Right lobe of liver (tissue), 6 donors: ENCODE measurements at regions not wholly inside any gene's neighbourhood (a gene's known extent, or its start where the extent isn't known, plus 50 kb on each side); places are given as distances from the start of the nearest gene placed in this dataset.
"Not testable (repeated sequence)": the region's sequence is repeated elsewhere in the genome, so short reads cannot be mapped to it uniquely, and the experiment has no call there.

Source experiments
- ATAC-seq, 4 donors: fragments of 200-7000 bp; cut with Tn5 transposase; one replicate each; pipeline ENCODE4 v1.9.1; 2020; ENCODE audit warnings: mild to moderate bottlenecking in 4 of 4, moderate library complexity in 4 of 4
- DNase-seq, 3 donors: peaks; one replicate each; pipeline ENCODE4 v3.0.0-alpha.2; 2020
- H3K27ac ChIP-seq, 3 donors: fragments of 200-600 bp; one replicate each; pipeline ENCODE4 v1.8.0; 2022
- H3K27me3 ChIP-seq, 2 donors: fragments of 200-600 bp; one replicate each; pipeline ENCODE4 v1.8.0; 2022
- H3K36me3 ChIP-seq, 4 donors: fragments of 200-600 bp; sonication (generic) in 1 of 4; one replicate each; pipeline versions ENCODE4 v1.5.1 to v1.8.0; 2017 to 2022; ENCODE audit warnings: control low read depth in 1 of 4
- H3K4me1 ChIP-seq, 4 donors: fragments of 200-600 bp; sonication (generic) in 1 of 4; one replicate each; pipeline versions ENCODE4 v1.5.1 to v1.8.0; 2017 to 2022; ENCODE audit warnings: control low read depth in 1 of 4
- H3K4me3 ChIP-seq, 3 donors: fragments of 200-600 bp; one replicate each; pipeline ENCODE4 v1.8.0; 2022
- H3K9me3 ChIP-seq, 4 donors: fragments of 200-600 bp; sonication (generic) in 1 of 4; one replicate each; pipeline versions ENCODE4 v1.5.1 to v1.8.0; 2017 to 2022; ENCODE audit warnings: control low read depth in 1 of 4
- CTCF ChIP-seq, 4 donors: fragments of 200-600 bp in 3 of 4; fragments of 450-650 bp in 1 of 4; IDR thresholded peaks; one replicate each; pipeline versions ENCODE4 v1.5.1 to v1.8.0; 2016 to 2022; ENCODE audit warnings: antibody characterized with exemption in 4 of 4, mild to moderate bottlenecking in 2 of 4
- POLR2A ChIP-seq: fragments of 450-650 bp; IDR thresholded peaks from one replicate; pipeline ENCODE4 v1.6.1; 2017; ENCODE audit warnings: antibody characterized with exemption, mild to moderate bottlenecking
- WGBS: methylation state at CpG from one replicate; pipeline ENCODE4 v1.1.6; 2018; ENCODE audit warnings: low coverage, low lambda C conversion rate; ENCODE audit not compliant: insufficient coverage; ENCODE audit errors: missing lambda C conversion rate; 5-methylcytosine and 5-hydroxymethylcytosine counted together
- intact Hi-C, 2 donors: fragments of 100-400 bp; cut with DNase I; formaldehyde crosslinking; loops; one replicate each; pipeline versions ENCODE4 v1.11.2 to v1.14.1; 2022
- donor health status: DM: no; HTN: yes; CAD: no.
- donor health status: DM: no; HTN: no; CAD: no.
- donor health status: DM: no; HTN: no; CAD: no.
- donor health status: DM: no; HTN: yes; CAD: no.
- donor health status: DM: no; HTN: yes; CAD: no.

- no peaks in the 10 kb centered on the region for H3K9me3 ChIP-seq
- H3K27ac ChIP-seq, result no peak overlapping the region
- no peak overlapping the region for H3K4me3 ChIP-seq
- intact Hi-C loops, result no loop called here
- no peaks in the 10 kb centered on the region for H3K27me3 ChIP-seq
- peaks cover 0 to 12% (median 3%) of the 10 kb centered on the region in 4 donors for H3K4me1 ChIP-seq
- no peak for ATAC-seq
- DNase-seq, result no peak
- no peaks in the 10 kb centered on the region for H3K36me3 ChIP-seq
- WGBS, result 82% methylated on average over 3 of the region's 3 CpGs
- no peak for TF ChIP-seq CTCF (IDR thresholded peaks at IDR 0.05)
- no peak for TF ChIP-seq POLR2A
These were observed 406.9 kb upstream of the SOX5 start for GRCh38 chr12:24356240-24356804.

- no peaks in the 10 kb centered on the region for H3K9me3 ChIP-seq
- no peak overlapping the region for H3K4me3 ChIP-seq
- DNase-seq, result no peak
- ATAC-seq, result no peak
- H3K36me3 ChIP-seq, result no peaks in the 10 kb centered on the region
- H3K4me1 ChIP-seq, result no peaks in the 10 kb centered on the region
- TF ChIP-seq CTCF (IDR thresholded peaks at IDR 0.05), result no peak
- no peak for TF ChIP-seq POLR2A
- no peak overlapping the region for H3K27ac ChIP-seq
- 74% methylated on average over 5 of the region's 5 CpGs for WGBS
- intact Hi-C loops, result no loop called here
- no peaks in the 10 kb centered on the region for H3K27me3 ChIP-seq
These were observed 402.9 kb upstream of the SOX5 start for GRCh38 chr12:24352363-24352762.

- WGBS, result 96% methylated on average over 4 of the region's 4 CpGs
- no peak for TF ChIP-seq CTCF (IDR thresholded peaks at IDR 0.05)
- no peak for TF ChIP-seq POLR2A
These were observed 399.8 kb upstream of the SOX5 start for GRCh38 chr12:24349051-24349799.

GRCh38 chr12:24348180-24348579 lies 398.7 kb upstream of the SOX5 start:
- ATAC-seq, intact Hi-C loops: not testable (repeated sequence)
- WGBS, result 93% methylated on average over 5 of the region's 5 CpGs

More at GRCh38 chr12:24349051-24349799, 399.8 kb upstream of the SOX5 start:
- ATAC-seq (no peak), DNase-seq (no peak)
- Histone ChIP-seq H3K27ac (no peak overlapping the region), H3K4me3 (no peak overlapping the region), H3K4me1 (no peaks in the 10 kb centered on the region), H3K27me3 (no peaks in the 10 kb centered on the region), H3K36me3 (no peaks in the 10 kb centered on the region), H3K9me3 (no peaks in the 10 kb centered on the region)
- intact Hi-C loops, result no loop called here

GRCh38 chr12:24328261-24328660 lies 378.8 kb upstream of the SOX5 start:
- Histone ChIP-seq H3K9me3 (no peaks in the 10 kb centered on the region), H3K4me3 (no peak overlapping the region), H3K27me3 (no peaks in the 10 kb centered on the region), H3K36me3 (no peaks in the 10 kb centered on the region), H3K27ac (no peak overlapping the region), H3K4me1 (no peaks in the 10 kb centered on the region)
- DNase-seq (no peak), ATAC-seq (no peak)
- intact Hi-C loops, result no loop called here
- TF ChIP-seq POLR2A, result no peak
- TF ChIP-seq CTCF (IDR thresholded peaks at IDR 0.05), result no peak

More at GRCh38 chr12:24348180-24348579, 398.7 kb upstream of the SOX5 start:
- H3K4me1 ChIP-seq, H3K9me3 ChIP-seq, H3K27ac ChIP-seq, H3K4me3 ChIP-seq, H3K36me3 ChIP-seq, H3K27me3 ChIP-seq, DNase-seq: not testable (repeated sequence)
